WTC11 (cell line): ENCODE measurements at regions not wholly inside any gene's neighbourhood (a gene's known extent, or its start where the extent isn't known, plus 50 kb on each side); places are given as distances from the start of the nearest gene placed in this dataset.

Experiments used
- ATAC-seq: fragments of 200-7000 bp; cut with Tn5 transposase; 2 replicates; pipeline ENCODE4 v1.10.0; 2021; ENCODE audit warnings: mild to moderate bottlenecking, moderate library complexity
- CTCF ChIA-PET: fragments of 300-600 bp; sonication (Branson Sonifier 250); formaldehyde crosslinking; loops from one replicate; lab custom pipeline; 2021; ENCODE audit warnings: antibody characterized with exemption; lab: Charles Lee
- POLR2A ChIA-PET: fragments of 350-600 bp; sonication (Branson Sonifier 250); formaldehyde crosslinking; loops from one replicate; lab custom pipeline; 2021; ENCODE audit warnings: antibody characterized with exemption; lab: Charles Lee
- DNase-seq: peaks from one replicate; pipeline ENCODE4 v3.0.0; 2021; ENCODE audit warnings: low spot score
- H3K27ac Mint-ChIP-seq: 2 replicates; pipeline ENCODE4 v1.8.0; 2021; ENCODE audit warnings: mixed read lengths
- H3K27me3 Mint-ChIP-seq: 2 replicates; pipeline ENCODE4 v1.8.0; 2021; ENCODE audit warnings: low read depth, mild to moderate bottlenecking, moderate library complexity, mixed read lengths
- H3K36me3 Mint-ChIP-seq: 2 replicates; pipeline ENCODE4 v1.8.0; 2021; ENCODE audit warnings: mixed read lengths
- H3K4me1 Mint-ChIP-seq: 2 replicates; pipeline ENCODE4 v1.8.0; 2022; ENCODE audit warnings: mixed read lengths
- H3K4me3 Mint-ChIP-seq: 2 replicates; pipeline ENCODE4 v1.8.0; 2021; ENCODE audit warnings: mild to moderate bottlenecking, moderate library complexity, mixed read lengths
- H3K9me3 Mint-ChIP-seq: 2 replicates; pipeline ENCODE4 v1.8.0; 2021; ENCODE audit warnings: mixed read lengths
- ETV6 ChIP-seq: sonication (generic); formaldehyde crosslinking; IDR thresholded peaks from 2 replicates; pipeline ENCODE4 v1.8.1; 2022; ENCODE audit warnings: mild to moderate bottlenecking, missing genetic modification reagents
- FOXJ3 ChIP-seq: sonication (generic); formaldehyde crosslinking; IDR thresholded peaks from 2 replicates; pipeline ENCODE4 v1.9.0; 2021; ENCODE audit warnings: missing genetic modification reagents, mild to moderate bottlenecking, borderline replicate concordance
- GRHL2 ChIP-seq: fragments of 250-450 bp; sonication (Bioruptor Pico); IDR thresholded peaks from 2 replicates; pipeline ENCODE4 v1.8.0; 2022; ENCODE audit warnings: mild to moderate bottlenecking, moderate library complexity; ENCODE audit not compliant: insufficient replicate concordance, severe bottlenecking
- MXD4 ChIP-seq: fragments of 250-450 bp; sonication (Bioruptor Pico); IDR thresholded peaks from 2 replicates; pipeline ENCODE4 v1.8.0; 2021; ENCODE audit warnings: mild to moderate bottlenecking, moderate library complexity, borderline replicate concordance
- MYBL2 ChIP-seq: sonication (generic); formaldehyde crosslinking; IDR thresholded peaks from 2 replicates; pipeline ENCODE4 v1.8.1; 2023; ENCODE audit warnings: mild to moderate bottlenecking, moderate library complexity, missing genetic modification reagents
- NFE2L1 ChIP-seq: sonication (generic); formaldehyde crosslinking; IDR thresholded peaks from 2 replicates; pipeline ENCODE4 v1.8.1; 2023; ENCODE audit warnings: missing genetic modification reagents
- NR2C2 ChIP-seq: sonication (generic); formaldehyde crosslinking; IDR thresholded peaks from 2 replicates; pipeline ENCODE4 v1.8.0; 2022; ENCODE audit warnings: mild to moderate bottlenecking, missing genetic modification reagents
- OVOL2 ChIP-seq: fragments of 250-450 bp; sonication (Bioruptor Pico); IDR thresholded peaks from 2 replicates; pipeline ENCODE4 v1.9.0; 2021; ENCODE audit warnings: mild to moderate bottlenecking, borderline replicate concordance
- RORB ChIP-seq: fragments of 250-450 bp; sonication (Bioruptor Pico); IDR thresholded peaks from 2 replicates; pipeline ENCODE4 v1.9.0; 2021; ENCODE audit warnings: mild to moderate bottlenecking
- SOX15 ChIP-seq: fragments of 250-450 bp; sonication (Bioruptor Pico); IDR thresholded peaks from 2 replicates; pipeline ENCODE4 v1.9.0; 2021; ENCODE audit warnings: mild to moderate bottlenecking
- TCF7 ChIP-seq: sonication (generic); formaldehyde crosslinking; IDR thresholded peaks from 2 replicates; pipeline ENCODE4 v1.8.0; 2022; ENCODE audit warnings: mild to moderate bottlenecking, low read depth, missing genetic modification reagents, moderate library complexity
- TEAD1 ChIP-seq: sonication (generic); formaldehyde crosslinking; IDR thresholded peaks from 2 replicates; pipeline ENCODE4 v1.8.0; 2022; ENCODE audit warnings: mild to moderate bottlenecking, missing genetic modification reagents
- ZNF219 ChIP-seq: sonication (generic); formaldehyde crosslinking; IDR thresholded peaks from 2 replicates; pipeline ENCODE4 v1.8.0; 2023; ENCODE audit warnings: missing genetic modification reagents, mild to moderate bottlenecking, borderline replicate concordance
- ZNF232 ChIP-seq: sonication (generic); formaldehyde crosslinking; IDR thresholded peaks from 2 replicates; pipeline ENCODE4 v1.8.0; 2022; ENCODE audit warnings: mild to moderate bottlenecking, missing genetic modification reagents
- TF ChIP-seq, protein P1 (sequence below): sonication (generic); formaldehyde crosslinking; IDR thresholded peaks from 2 replicates; pipeline ENCODE4 v1.8.1; 2023; ENCODE audit warnings: mild to moderate bottlenecking, missing genetic modification reagents, borderline replicate concordance
- TF ChIP-seq, protein P2 (sequence below): sonication (generic); formaldehyde crosslinking; IDR thresholded peaks from 2 replicates; pipeline ENCODE4 v1.8.0; 2023; ENCODE audit warnings: mild to moderate bottlenecking, missing genetic modification reagents
- TF ChIP-seq, protein P3 (sequence below): fragments of 250-450 bp; sonication (Bioruptor Pico); IDR thresholded peaks from 2 replicates; pipeline ENCODE4 v1.8.0; 2021; ENCODE audit warnings: mild to moderate bottlenecking
- TF ChIP-seq, protein P4 (sequence below): sonication (generic); formaldehyde crosslinking; IDR thresholded peaks from 2 replicates; pipeline ENCODE4 v1.8.0; 2022; ENCODE audit warnings: mild to moderate bottlenecking, missing genetic modification reagents
- TF ChIP-seq, protein P5 (sequence below): sonication (generic); formaldehyde crosslinking; conservative IDR thresholded peaks from 2 replicates; pipeline ENCODE4 v1.8.1; 2022; ENCODE audit warnings: mild to moderate bottlenecking, missing genetic modification reagents
- TF ChIP-seq, protein P6 (sequence below): sonication (generic); formaldehyde crosslinking; IDR thresholded peaks from 2 replicates; pipeline ENCODE4 v1.8.1; 2023; ENCODE audit warnings: mild to moderate bottlenecking, missing genetic modification reagents
- TF ChIP-seq, protein P7 (sequence below): sonication (generic); formaldehyde crosslinking; IDR thresholded peaks from 2 replicates; pipeline ENCODE4 v1.8.1; 2022; ENCODE audit warnings: low read depth, mild to moderate bottlenecking, moderate library complexity, missing genetic modification reagents, borderline replicate concordance

DNA sequence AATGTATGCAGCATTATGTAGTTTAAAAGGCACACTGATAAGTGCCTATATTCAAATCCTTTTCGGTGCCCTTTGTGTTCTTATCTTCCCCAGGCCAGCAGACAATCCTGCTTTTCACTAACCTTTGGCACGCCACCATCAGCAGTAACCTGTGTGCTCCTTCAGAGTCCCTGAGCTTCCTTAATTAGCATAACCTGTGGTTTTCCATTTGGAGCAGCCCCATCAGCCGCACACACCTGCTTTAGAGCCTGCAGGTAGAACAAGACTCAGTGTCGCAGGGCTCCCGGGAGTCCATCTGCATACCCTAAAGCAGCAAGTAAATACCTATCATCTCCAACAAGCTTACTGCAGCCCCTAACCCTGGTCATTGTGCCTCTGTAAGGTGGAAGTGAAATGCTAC lies 755.1 kb downstream of the ROBO2 start:
- peaks cover 36% of the 10 kb centered on the region for H3K4me1 Mint-ChIP-seq
- ATAC-seq (peak; percentile 100), DNase-seq (peak; percentile 82)
- no peak for TF ChIP-seq SOX15 (CRISPR knock-in tag)
- TF ChIP-seq MYBL2 (CRISPR knock-in tag): no peak
- TF ChIP-seq GRHL2: no peak
- TF ChIP-seq, protein P1, sequence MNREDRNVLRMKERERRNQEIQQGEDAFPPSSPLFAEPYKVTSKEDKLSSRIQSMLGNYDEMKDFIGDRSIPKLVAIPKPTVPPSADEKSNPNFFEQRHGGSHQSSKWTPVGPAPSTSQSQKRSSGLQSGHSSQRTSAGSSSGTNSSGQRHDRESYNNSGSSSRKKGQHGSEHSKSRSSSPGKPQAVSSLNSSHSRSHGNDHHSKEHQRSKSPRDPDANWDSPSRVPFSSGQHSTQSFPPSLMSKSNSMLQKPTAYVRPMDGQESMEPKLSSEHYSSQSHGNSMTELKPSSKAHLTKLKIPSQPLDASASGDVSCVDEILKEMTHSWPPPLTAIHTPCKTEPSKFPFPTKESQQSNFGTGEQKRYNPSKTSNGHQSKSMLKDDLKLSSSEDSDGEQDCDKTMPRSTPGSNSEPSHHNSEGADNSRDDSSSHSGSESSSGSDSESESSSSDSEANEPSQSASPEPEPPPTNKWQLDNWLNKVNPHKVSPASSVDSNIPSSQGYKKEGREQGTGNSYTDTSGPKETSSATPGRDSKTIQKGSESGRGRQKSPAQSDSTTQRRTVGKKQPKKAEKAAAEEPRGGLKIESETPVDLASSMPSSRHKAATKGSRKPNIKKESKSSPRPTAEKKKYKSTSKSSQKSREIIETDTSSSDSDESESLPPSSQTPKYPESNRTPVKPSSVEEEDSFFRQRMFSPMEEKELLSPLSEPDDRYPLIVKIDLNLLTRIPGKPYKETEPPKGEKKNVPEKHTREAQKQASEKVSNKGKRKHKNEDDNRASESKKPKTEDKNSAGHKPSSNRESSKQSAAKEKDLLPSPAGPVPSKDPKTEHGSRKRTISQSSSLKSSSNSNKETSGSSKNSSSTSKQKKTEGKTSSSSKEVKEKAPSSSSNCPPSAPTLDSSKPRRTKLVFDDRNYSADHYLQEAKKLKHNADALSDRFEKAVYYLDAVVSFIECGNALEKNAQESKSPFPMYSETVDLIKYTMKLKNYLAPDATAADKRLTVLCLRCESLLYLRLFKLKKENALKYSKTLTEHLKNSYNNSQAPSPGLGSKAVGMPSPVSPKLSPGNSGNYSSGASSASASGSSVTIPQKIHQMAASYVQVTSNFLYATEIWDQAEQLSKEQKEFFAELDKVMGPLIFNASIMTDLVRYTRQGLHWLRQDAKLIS (CRISPR knock-in tag): 0 out of 2 replicates have a peak, but pooled peaks have one; percentile 57
- peak; percentile 43; the same call in 1 of the 2 replicates for TF ChIP-seq TEAD1 (CRISPR knock-in tag)
- TF ChIP-seq, protein P2, sequence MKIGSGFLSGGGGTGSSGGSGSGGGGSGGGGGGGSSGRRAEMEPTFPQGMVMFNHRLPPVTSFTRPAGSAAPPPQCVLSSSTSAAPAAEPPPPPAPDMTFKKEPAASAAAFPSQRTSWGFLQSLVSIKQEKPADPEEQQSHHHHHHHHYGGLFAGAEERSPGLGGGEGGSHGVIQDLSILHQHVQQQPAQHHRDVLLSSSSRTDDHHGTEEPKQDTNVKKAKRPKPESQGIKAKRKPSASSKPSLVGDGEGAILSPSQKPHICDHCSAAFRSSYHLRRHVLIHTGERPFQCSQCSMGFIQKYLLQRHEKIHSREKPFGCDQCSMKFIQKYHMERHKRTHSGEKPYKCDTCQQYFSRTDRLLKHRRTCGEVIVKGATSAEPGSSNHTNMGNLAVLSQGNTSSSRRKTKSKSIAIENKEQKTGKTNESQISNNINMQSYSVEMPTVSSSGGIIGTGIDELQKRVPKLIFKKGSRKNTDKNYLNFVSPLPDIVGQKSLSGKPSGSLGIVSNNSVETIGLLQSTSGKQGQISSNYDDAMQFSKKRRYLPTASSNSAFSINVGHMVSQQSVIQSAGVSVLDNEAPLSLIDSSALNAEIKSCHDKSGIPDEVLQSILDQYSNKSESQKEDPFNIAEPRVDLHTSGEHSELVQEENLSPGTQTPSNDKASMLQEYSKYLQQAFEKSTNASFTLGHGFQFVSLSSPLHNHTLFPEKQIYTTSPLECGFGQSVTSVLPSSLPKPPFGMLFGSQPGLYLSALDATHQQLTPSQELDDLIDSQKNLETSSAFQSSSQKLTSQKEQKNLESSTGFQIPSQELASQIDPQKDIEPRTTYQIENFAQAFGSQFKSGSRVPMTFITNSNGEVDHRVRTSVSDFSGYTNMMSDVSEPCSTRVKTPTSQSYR (CRISPR knock-in tag): no peak
- peak; percentile 38; the same call in 1 of the 2 replicates for TF ChIP-seq ETV6
- TF ChIP-seq OVOL2: no peak
- TF ChIP-seq, protein P3, sequence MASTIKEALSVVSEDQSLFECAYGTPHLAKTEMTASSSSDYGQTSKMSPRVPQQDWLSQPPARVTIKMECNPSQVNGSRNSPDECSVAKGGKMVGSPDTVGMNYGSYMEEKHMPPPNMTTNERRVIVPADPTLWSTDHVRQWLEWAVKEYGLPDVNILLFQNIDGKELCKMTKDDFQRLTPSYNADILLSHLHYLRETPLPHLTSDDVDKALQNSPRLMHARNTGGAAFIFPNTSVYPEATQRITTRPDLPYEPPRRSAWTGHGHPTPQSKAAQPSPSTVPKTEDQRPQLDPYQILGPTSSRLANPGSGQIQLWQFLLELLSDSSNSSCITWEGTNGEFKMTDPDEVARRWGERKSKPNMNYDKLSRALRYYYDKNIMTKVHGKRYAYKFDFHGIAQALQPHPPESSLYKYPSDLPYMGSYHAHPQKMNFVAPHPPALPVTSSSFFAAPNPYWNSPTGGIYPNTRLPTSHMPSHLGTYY (CRISPR knock-in tag): no peak; the same call in 1 of the 2 replicates
- no peak for TF ChIP-seq TCF7 (CRISPR knock-in tag)
- TF ChIP-seq, protein P4, sequence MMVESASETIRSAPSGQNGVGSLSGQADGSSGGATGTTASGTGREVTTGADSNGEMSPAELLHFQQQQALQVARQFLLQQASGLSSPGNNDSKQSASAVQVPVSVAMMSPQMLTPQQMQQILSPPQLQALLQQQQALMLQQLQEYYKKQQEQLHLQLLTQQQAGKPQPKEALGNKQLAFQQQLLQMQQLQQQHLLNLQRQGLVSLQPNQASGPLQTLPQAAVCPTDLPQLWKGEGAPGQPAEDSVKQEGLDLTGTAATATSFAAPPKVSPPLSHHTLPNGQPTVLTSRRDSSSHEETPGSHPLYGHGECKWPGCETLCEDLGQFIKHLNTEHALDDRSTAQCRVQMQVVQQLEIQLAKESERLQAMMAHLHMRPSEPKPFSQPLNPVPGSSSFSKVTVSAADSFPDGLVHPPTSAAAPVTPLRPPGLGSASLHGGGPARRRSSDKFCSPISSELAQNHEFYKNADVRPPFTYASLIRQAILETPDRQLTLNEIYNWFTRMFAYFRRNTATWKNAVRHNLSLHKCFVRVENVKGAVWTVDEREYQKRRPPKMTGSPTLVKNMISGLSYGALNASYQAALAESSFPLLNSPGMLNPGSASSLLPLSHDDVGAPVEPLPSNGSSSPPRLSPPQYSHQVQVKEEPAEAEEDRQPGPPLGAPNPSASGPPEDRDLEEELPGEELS (CRISPR knock-in tag): peak; percentile 28; the same call in 1 of the 2 replicates
- no peak for TF ChIP-seq FOXJ3 (CRISPR knock-in tag)
- peak overlapping the region; percentile 87 for H3K27ac Mint-ChIP-seq
- no peaks in the 10 kb centered on the region for H3K27me3 Mint-ChIP-seq
- ChIA-PET CTCF (interaction anchor here (1.0 to 1.2 kb wide), 2 partner anchors 77 to 851 kb away, joined by 3 to 4 read pairs; no protein-coding TSS in a partner anchor), POLR2A (no interaction called here)
- H3K4me3 Mint-ChIP-seq: peak overlapping the region; percentile 12; the same call in 1 of the 2 replicates
- no peaks in the 10 kb centered on the region for H3K36me3 Mint-ChIP-seq
- no peaks in the 10 kb centered on the region for H3K9me3 Mint-ChIP-seq

DNA sequence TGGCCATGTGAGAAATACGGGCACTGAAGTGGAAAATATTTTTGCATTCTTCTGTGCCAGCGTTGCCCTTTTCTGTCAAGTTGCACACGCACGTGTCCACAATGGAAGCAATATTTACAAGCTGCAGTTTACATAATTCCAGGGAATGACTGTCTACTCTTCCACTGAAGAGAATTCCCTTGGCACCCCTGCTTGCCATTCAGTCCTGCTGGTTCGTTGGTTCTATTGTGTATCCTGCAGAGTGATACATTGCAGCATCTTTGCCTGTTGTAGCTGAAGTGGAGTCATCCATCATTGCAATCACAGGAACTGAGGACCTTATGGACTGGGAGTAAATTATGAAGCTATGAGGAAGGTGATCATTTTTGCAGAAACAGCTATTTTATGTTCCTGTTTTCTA lies 759.4 kb downstream of the ROBO2 start:
- Mint-ChIP-seq H3K27me3 (no peaks in the 10 kb centered on the region), H3K4me1 (peaks cover 21% of the 10 kb centered on the region), H3K36me3 (no peaks in the 10 kb centered on the region), H3K4me3 (no peak overlapping the region), H3K27ac (no peak overlapping the region), H3K9me3 (no peaks in the 10 kb centered on the region)
- POLR2A ChIA-PET: no interaction called here
- DNase-seq: no peak
- CTCF ChIA-PET: no interaction called here
- no peak for ATAC-seq
- TF ChIP-seq ZNF219: no peak
- TF ChIP-seq ZNF232 (CRISPR knock-in tag): no peak
- TF ChIP-seq, protein P3 (CRISPR knock-in tag): no peak
- TF ChIP-seq, protein P5, sequence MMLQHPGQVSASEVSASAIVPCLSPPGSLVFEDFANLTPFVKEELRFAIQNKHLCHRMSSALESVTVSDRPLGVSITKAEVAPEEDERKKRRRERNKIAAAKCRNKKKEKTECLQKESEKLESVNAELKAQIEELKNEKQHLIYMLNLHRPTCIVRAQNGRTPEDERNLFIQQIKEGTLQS: no peak
- TF ChIP-seq NFE2L1 (CRISPR knock-in tag): no peak
- no peak for TF ChIP-seq RORB (CRISPR knock-in tag)
- TF ChIP-seq, protein P6, sequence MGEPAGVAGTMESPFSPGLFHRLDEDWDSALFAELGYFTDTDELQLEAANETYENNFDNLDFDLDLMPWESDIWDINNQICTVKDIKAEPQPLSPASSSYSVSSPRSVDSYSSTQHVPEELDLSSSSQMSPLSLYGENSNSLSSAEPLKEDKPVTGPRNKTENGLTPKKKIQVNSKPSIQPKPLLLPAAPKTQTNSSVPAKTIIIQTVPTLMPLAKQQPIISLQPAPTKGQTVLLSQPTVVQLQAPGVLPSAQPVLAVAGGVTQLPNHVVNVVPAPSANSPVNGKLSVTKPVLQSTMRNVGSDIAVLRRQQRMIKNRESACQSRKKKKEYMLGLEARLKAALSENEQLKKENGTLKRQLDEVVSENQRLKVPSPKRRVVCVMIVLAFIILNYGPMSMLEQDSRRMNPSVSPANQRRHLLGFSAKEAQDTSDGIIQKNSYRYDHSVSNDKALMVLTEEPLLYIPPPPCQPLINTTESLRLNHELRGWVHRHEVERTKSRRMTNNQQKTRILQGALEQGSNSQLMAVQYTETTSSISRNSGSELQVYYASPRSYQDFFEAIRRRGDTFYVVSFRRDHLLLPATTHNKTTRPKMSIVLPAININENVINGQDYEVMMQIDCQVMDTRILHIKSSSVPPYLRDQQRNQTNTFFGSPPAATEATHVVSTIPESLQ (CRISPR knock-in tag): no peak
- no peak for TF ChIP-seq NR2C2
- TF ChIP-seq, protein P7, sequence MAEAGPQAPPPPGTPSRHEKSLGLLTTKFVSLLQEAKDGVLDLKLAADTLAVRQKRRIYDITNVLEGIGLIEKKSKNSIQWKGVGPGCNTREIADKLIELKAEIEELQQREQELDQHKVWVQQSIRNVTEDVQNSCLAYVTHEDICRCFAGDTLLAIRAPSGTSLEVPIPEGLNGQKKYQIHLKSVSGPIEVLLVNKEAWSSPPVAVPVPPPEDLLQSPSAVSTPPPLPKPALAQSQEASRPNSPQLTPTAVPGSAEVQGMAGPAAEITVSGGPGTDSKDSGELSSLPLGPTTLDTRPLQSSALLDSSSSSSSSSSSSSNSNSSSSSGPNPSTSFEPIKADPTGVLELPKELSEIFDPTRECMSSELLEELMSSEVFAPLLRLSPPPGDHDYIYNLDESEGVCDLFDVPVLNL (CRISPR knock-in tag): no peak
- no peak for TF ChIP-seq MXD4 (CRISPR knock-in tag)
